H1 (cell line): ENCODE measurements at regions not wholly inside any gene's neighbourhood (a gene's known extent, or its start where the extent isn't known, plus 50 kb on each side); places are given as distances from the start of the nearest gene placed in this dataset.

Experiments
- CTCF ChIA-PET: fragments of 300-600 bp; sonication (Branson Sonifier 250); formaldehyde crosslinking; loops from one replicate; lab custom pipeline; 2021; ENCODE audit not compliant: partially characterized antibody; lab: Charles Lee
- POLR2A ChIA-PET: fragments of 300-600 bp; sonication (Branson Sonifier 250); formaldehyde crosslinking; loops from one replicate; lab custom pipeline; 2021; ENCODE audit warnings: inconsistent platforms; ENCODE audit not compliant: partially characterized antibody; lab: Charles Lee
- DNase-seq, 2 experiments: peaks; one replicate each; pipeline versions ENCODE4 v3.0.0 to v3.0.0-alpha.2; 2010 to 2022; ENCODE audit warnings: low spot score in 2 of 2, low read depth in 1 of 2, mixed read lengths in 1 of 2
- FAIRE-seq: peaks from 2 replicates; lab custom pipeline; 2011; peaks lifted over from hg19 to GRCh38; lab: Jason Lieb, UNC
- H2AFZ ChIP-seq: 2 replicates; pipeline ENCODE4 v1.8.1; 2012; ENCODE audit warnings: low read length, inconsistent platforms
- H2AK5ac ChIP-seq: 2 replicates; pipeline ENCODE4 v1.6.1; 2013; ENCODE audit warnings: low read depth, low read length
- H2BK120ac ChIP-seq: replicated peaks from 2 replicates; pipeline ENCODE3; 2013; ENCODE audit warnings: low read depth, low read length, inconsistent platforms
- H2BK12ac ChIP-seq: 2 replicates; pipeline ENCODE4 v1.6.1; 2013; ENCODE audit warnings: low read depth, low read length
- H2BK15ac ChIP-seq: 2 replicates; pipeline ENCODE4 v1.6.1; 2013; ENCODE audit warnings: low read length
- H2BK20ac ChIP-seq: 2 replicates; pipeline ENCODE4 v1.6.1; 2013; ENCODE audit warnings: low read length
- H2BK5ac ChIP-seq: 2 replicates; pipeline ENCODE4 v1.6.1; 2013; ENCODE audit warnings: low read depth, low read length
- H3K14ac ChIP-seq: 2 replicates; pipeline ENCODE4 v1.6.1; 2013; ENCODE audit warnings: inconsistent platforms; ENCODE audit not compliant: insufficient read length
- H3K18ac ChIP-seq: 2 replicates; pipeline ENCODE4 v1.6.1; 2013; ENCODE audit warnings: low read length; ENCODE audit errors: extremely low read depth
- H3K23ac ChIP-seq: 2 replicates; pipeline ENCODE4 v1.6.1; 2013; ENCODE audit warnings: inconsistent platforms; ENCODE audit not compliant: insufficient read length
- H3K23me2 ChIP-seq: 2 replicates; pipeline ENCODE4 v1.6.1; 2013; ENCODE audit warnings: low read depth, low read length
- H3K27ac ChIP-seq: 2 replicates; pipeline ENCODE4 v1.6.1; 2011; ENCODE audit warnings: low read depth, low read length, inconsistent platforms
- H3K27me3 ChIP-seq, 4 experiments: replicated peaks in 1 of 4; 1 replicate in 1 of 4; 2 replicates in 3 of 4; pipeline versions ENCODE4 v1.6.1 to v1.8.1; 2011 to 2013; ENCODE audit warnings: low read length in 3 of 4, mild to moderate bottlenecking in 3 of 4, inconsistent platforms in 2 of 4, mixed read lengths in 2 of 4, moderate library complexity in 1 of 4; ENCODE audit not compliant: control insufficient read depth in 3 of 4, insufficient read depth in 3 of 4; ENCODE audit errors: extremely low read depth in 1 of 4
- H3K36me3 ChIP-seq, 4 experiments: 2 replicates each; pipeline versions ENCODE4 v1.6.1 to v1.8.1; 2011 to 2013; ENCODE audit warnings: mild to moderate bottlenecking in 4 of 4, low read length in 3 of 4, moderate library complexity in 2 of 4, control low read depth in 1 of 4, inconsistent platforms in 1 of 4; ENCODE audit not compliant: insufficient read depth in 4 of 4, control insufficient read depth in 2 of 4
- H3K4ac ChIP-seq: replicated peaks from 2 replicates; pipeline ENCODE3; 2013; ENCODE audit warnings: low read length, low read depth, mixed read lengths, inconsistent platforms; ENCODE audit not compliant: insufficient read length
- H3K4me1 ChIP-seq, 4 experiments: replicated peaks in 1 of 4; 1 replicate in 1 of 4; 2 replicates in 3 of 4; pipeline versions ENCODE4 v1.6.1 to v1.8.1; 2011 to 2013; ENCODE audit warnings: low read length in 3 of 4, inconsistent platforms in 2 of 4, mixed read lengths in 1 of 4; ENCODE audit not compliant: insufficient read depth in 4 of 4, control insufficient read depth in 3 of 4
- H3K4me2 ChIP-seq, 2 experiments: 2 replicates each; pipeline versions ENCODE4 v1.6.1 to v1.8.1; 2011 to 2013; ENCODE audit warnings: low read depth in 2 of 2, low read length in 2 of 2, control low read depth in 1 of 2, inconsistent platforms in 1 of 2, mild to moderate bottlenecking in 1 of 2; ENCODE audit not compliant: insufficient read depth in 1 of 2
- H3K4me3 ChIP-seq, 4 experiments: fragments of 200-600, 300-600 bp in 1 of 4; sonication (generic), shearing (Covaris generic), sonication (Bioruptor Twin) in 1 of 4; 2 replicates each; pipeline versions ENCODE4 v1.5.1 to v1.8.1; 2011 to 2016; ENCODE audit warnings: low read length in 4 of 4, low read depth in 3 of 4, control low read depth in 2 of 4, inconsistent platforms in 2 of 4, mild to moderate bottlenecking in 2 of 4, mixed read lengths in 1 of 4, moderate library complexity in 1 of 4; ENCODE audit not compliant: insufficient read depth in 2 of 4; ENCODE audit errors: extremely low read depth in 1 of 4
- H3K56ac ChIP-seq: replicated peaks from 2 replicates; pipeline ENCODE3; 2013; ENCODE audit warnings: low read depth, mild to moderate bottlenecking, mixed read lengths, low read length, inconsistent platforms; ENCODE audit not compliant: insufficient read length
- H3K79me1 ChIP-seq: 2 replicates; pipeline ENCODE4 v1.6.1; 2013; ENCODE audit warnings: low read depth, low read length, control low read depth
- H3K79me2 ChIP-seq, 2 experiments: 2 replicates each; pipeline versions ENCODE4 v1.6.1 to v1.8.1; 2012 to 2013; ENCODE audit warnings: low read length in 2 of 2, mild to moderate bottlenecking in 2 of 2, inconsistent platforms in 1 of 2; ENCODE audit not compliant: insufficient read depth in 2 of 2, control insufficient read depth in 1 of 2
- H3K9ac ChIP-seq, 4 experiments: replicated peaks in 1 of 4; 1 replicate in 1 of 4; 2 replicates in 3 of 4; pipeline versions ENCODE4 v1.6.1 to v1.8.1; 2011 to 2013; ENCODE audit warnings: low read depth in 3 of 4, low read length in 3 of 4, control low read depth in 2 of 4, mild to moderate bottlenecking in 2 of 4, moderate library complexity in 2 of 4, inconsistent platforms in 1 of 4; ENCODE audit errors: extremely low read depth in 1 of 4
- H3K9me3 ChIP-seq, 2 experiments: 2 replicates each; pipeline versions ENCODE4 v1.6.1 to v1.8.1; 2012 to 2013; ENCODE audit warnings: mild to moderate bottlenecking in 2 of 2, moderate library complexity in 2 of 2, control low read depth in 1 of 2, inconsistent platforms in 1 of 2, low read depth in 1 of 2, low read length in 1 of 2, mixed read lengths in 1 of 2; ENCODE audit not compliant: insufficient read depth in 2 of 2
- H4K20me1 ChIP-seq, 2 experiments: replicated peaks in 1 of 2; 2 replicates each; pipeline versions ENCODE3 to v1.8.1; 2011 to 2013; ENCODE audit warnings: inconsistent platforms in 2 of 2, low read length in 2 of 2, mild to moderate bottlenecking in 1 of 2; ENCODE audit not compliant: insufficient read depth in 2 of 2, control insufficient read depth in 1 of 2
- H4K5ac ChIP-seq: 2 replicates; pipeline ENCODE4 v1.6.1; 2013; ENCODE audit warnings: low read length, low read depth, mixed read lengths, inconsistent platforms; ENCODE audit not compliant: insufficient read length
- H4K8ac ChIP-seq: 2 replicates; pipeline ENCODE4 v1.8.0; 2013; ENCODE audit warnings: mild to moderate bottlenecking, moderate library complexity, low read length, inconsistent platforms; ENCODE audit not compliant: insufficient read depth; ENCODE audit errors: extremely low read depth
- H4K91ac ChIP-seq: replicated peaks from 2 replicates; pipeline ENCODE3; 2013; ENCODE audit warnings: low read length, mixed read lengths, inconsistent platforms; ENCODE audit not compliant: insufficient read length
- CBX5 ChIP-seq: fragments of 300-800, 300-1000 bp; sonication (generic); IDR thresholded peaks from 2 replicates; pipeline ENCODE4 v1.7.1; 2016; ENCODE audit warnings: antibody characterized with exemption, low read length, low read depth
- CEBPB ChIP-seq: IDR thresholded peaks from 2 replicates; pipeline ENCODE4 v1.6.1; 2012; ENCODE audit warnings: low read depth, low read length
- CHD1 ChIP-seq: IDR thresholded peaks from 2 replicates; pipeline ENCODE4 v1.6.1; 2012; ENCODE audit warnings: low read depth, low read length, improper control_type of control experiment
- CTCF ChIP-seq, 3 experiments: IDR thresholded peaks; 1 replicate in 2 of 3; 2 replicates in 1 of 3; pipeline versions ENCODE4 v1.5.1 to v1.6.1; 2011; ENCODE audit warnings: low read length in 3 of 3, mild to moderate bottlenecking in 3 of 3, inconsistent platforms in 2 of 3, low read depth in 1 of 3, moderate library complexity in 1 of 3; ENCODE audit not compliant: insufficient read depth in 1 of 3; ENCODE audit errors: control extremely low read depth in 1 of 3
- FOSL1 ChIP-seq: IDR thresholded peaks from 2 replicates; pipeline ENCODE4 v1.6.1; 2011; ENCODE audit warnings: mild to moderate bottlenecking, low read depth, low read length, moderate library complexity; ENCODE audit not compliant: insufficient read depth
- HDAC6 ChIP-seq: IDR thresholded peaks from one replicate; pipeline ENCODE4 v1.7.1; 2012; ENCODE audit warnings: low read depth, mild to moderate bottlenecking, inconsistent platforms, low read length, moderate library complexity
- JUN ChIP-seq: IDR thresholded peaks from 2 replicates; pipeline ENCODE4 v1.6.1; 2011; ENCODE audit warnings: low read depth, mild to moderate bottlenecking, improper control_type of control experiment, low read length
- JUND ChIP-seq: IDR thresholded peaks from 2 replicates; pipeline ENCODE4 v1.6.1; 2011; ENCODE audit warnings: mild to moderate bottlenecking, improper control_type of control experiment, low read length
- SIX5 ChIP-seq: IDR thresholded peaks from 2 replicates; pipeline ENCODE4 v1.6.1; 2011; ENCODE audit warnings: mild to moderate bottlenecking, low read depth, low read length
- SP2 ChIP-seq: IDR thresholded peaks from 2 replicates; pipeline ENCODE4 v1.6.1; 2012; ENCODE audit warnings: mild to moderate bottlenecking, low read length, inconsistent platforms
- TAF1 ChIP-seq: IDR thresholded peaks from 2 replicates; pipeline ENCODE4 v1.6.1; 2011; ENCODE audit warnings: mild to moderate bottlenecking, low read depth, low read length
- WGBS, 2 experiments: shearing (Covaris generic) in 1 of 2; methylation state at CpG; one replicate each; pipeline versions ENCODE4 v1.1.6 to v1.1.7; 2013 to 2015; ENCODE audit warnings: low lambda C conversion rate in 2 of 2, mixed read lengths in 2 of 2, inconsistent platforms in 1 of 2, low coverage in 1 of 2, missing lambda C conversion rate in 1 of 2; ENCODE audit not compliant: insufficient replicate concordance in 2 of 2, insufficient coverage in 1 of 2, insufficient read length in 1 of 2; ENCODE audit errors: extremely low coverage in 1 of 2, missing lambda C conversion rate in 1 of 2; 5-methylcytosine and 5-hydroxymethylcytosine counted together

GRCh38 chr2:42110641-42111322, 58.4 kb upstream of the EML4 start:
- 87% methylated on average over 12 of the region's 12 CpGs; no CpG with 5 or more reads in 1 of the 2 experiments for WGBS, 2 experiments
- no peak for TF ChIP-seq FOSL1
- TF ChIP-seq TAF1, result no peak
- no peak for TF ChIP-seq SP2
- TF ChIP-seq HDAC6, result no peak
- TF ChIP-seq CBX5, result no peak
- TF ChIP-seq JUN, result no peak
- TF ChIP-seq CHD1, result no peak
- no peak for TF ChIP-seq JUND
- no peak for TF ChIP-seq CEBPB
- TF ChIP-seq CTCF (IDR thresholded peaks at IDR 0.05; ENCODE audit: control extremely low read depth in 1 of 3, insufficient read depth in 1 of 3, low read depth in 1 of 3, low read length in 3 of 3), result no peak
- TF ChIP-seq SIX5, result no peak

More at GRCh38 chr2:42110641-42111322, 58.4 kb upstream of the EML4 start:
- Histone ChIP-seq H2AK5ac (no peak overlapping the region), H2BK12ac (no peak overlapping the region), H3K18ac (no peak overlapping the region), H3K9ac (no peak overlapping the region), H4K5ac (no peak overlapping the region), H3K56ac (no peak overlapping the region), H3K27ac (no peak overlapping the region), H2BK20ac (no peak overlapping the region), H3K4me2 (no peak overlapping the region), H3K23me2 (no peaks in the 10 kb centered on the region; the same call in 1 of the 2 replicates), H3K14ac (no peak overlapping the region), H3K4ac (no peak overlapping the region), H3K9me3 (no peaks in the 10 kb centered on the region), H2BK120ac (no peak overlapping the region), H4K8ac (no peak overlapping the region), H3K36me3 (no peaks in the 10 kb centered on the region), H3K4me1 (peaks cover 0 to 11% (median under 1%) of the 10 kb centered on the region in 4 experiments; a peak in 4 of 7 replicates), H3K23ac (no peak overlapping the region), H3K27me3 (no peaks in the 10 kb centered on the region; a peak in 1 of 7 replicates), H3K4me3 (no peak overlapping the region), H2BK5ac (no peak overlapping the region), H3K79me2 (no peaks in the 10 kb centered on the region), H2AFZ (peak overlapping the region; percentile 67; the same call in 1 of the 2 replicates), H2BK15ac (no peak overlapping the region), H4K91ac (no peak overlapping the region), H3K79me1 (no peaks in the 10 kb centered on the region), H4K20me1 (no peaks in the 10 kb centered on the region)
- FAIRE-seq (no peak), DNase-seq (no peak)
- CTCF ChIA-PET, result interaction anchor here (1.3 kb wide), 1 partner anchor 15 kb away, joined by 5 read pairs; no protein-coding TSS in a partner anchor
- POLR2A ChIA-PET, result interaction anchor here (0.8 kb wide), 1 partner anchor 31 kb away, joined by 3 read pairs; no protein-coding TSS in a partner anchor
